ENCODE measurements at regions not wholly inside any gene's neighbourhood (a gene's known extent, or its start where the extent isn't known, plus 50 kb on each side); places are given as distances from the start of the nearest gene placed in this dataset.

- TF ChIP-seq CTCF (IDR thresholded peaks at IDR 0.05) (no peak), POLR2A (IDR thresholded peaks at IDR 0.05) (no peak)
Measured at GRCh38 chr2:65716698-65717097, 284.3 kb upstream of the SPRED2 start.

Measured in Peyer's patch (tissue), 4 donors.